Activated CD4-positive, alpha-beta T cell treated with anti-CD3 and anti-CD28 coated beads for 36 hours (primary cell): ENCODE measurements at regions not wholly inside any gene's neighbourhood (a gene's known extent, or its start where the extent isn't known, plus 50 kb on each side); places are given as distances from the start of the nearest gene placed in this dataset.
"Not testable (repeated sequence)": the region's sequence is repeated elsewhere in the genome, so short reads cannot be mapped to it uniquely, and the experiment has no call there.

Source experiments
- ATAC-seq: fragments of 200-7000 bp; cut with Tn5 transposase; one replicate; pipeline ENCODE4 v1.10.0; 2021; ENCODE audit warnings: mild to moderate bottlenecking, moderate library complexity
- CTCF ChIA-PET: fragments of 350-600 bp; sonication (Branson Sonifier 250); formaldehyde crosslinking; loops from one replicate; lab custom pipeline; 2021; ENCODE audit warnings: antibody characterized with exemption; lab: Charles Lee
- POLR2A ChIA-PET: fragments of 350-600 bp; sonication (Branson Sonifier 250); formaldehyde crosslinking; loops from one replicate; lab custom pipeline; 2021; ENCODE audit warnings: antibody characterized with exemption, inconsistent platforms; lab: Charles Lee
- DNase-seq: peaks from one replicate; pipeline ENCODE4 v3.0.0-alpha.2; 2020
- H3K27ac Mint-ChIP-seq: one replicate; pipeline ENCODE4 v1.8.0; 2021; ENCODE audit warnings: mixed read lengths
- H3K27me3 Mint-ChIP-seq: one replicate; pipeline ENCODE4 v1.8.0; 2021; ENCODE audit warnings: mixed read lengths
- H3K36me3 Mint-ChIP-seq: one replicate; pipeline ENCODE4 v1.8.0; 2021; ENCODE audit warnings: low read depth, mixed read lengths
- H3K4me1 Mint-ChIP-seq: one replicate; pipeline ENCODE4 v1.8.0; 2021; ENCODE audit warnings: mixed read lengths
- H3K4me3 Mint-ChIP-seq: one replicate; pipeline ENCODE4 v1.8.0; 2021; ENCODE audit warnings: mild to moderate bottlenecking, moderate library complexity, mixed read lengths
- H3K9me3 Mint-ChIP-seq: one replicate; pipeline ENCODE4 v1.8.0; 2021; ENCODE audit warnings: low read depth, mixed read lengths
- intact Hi-C, 2 experiments: fragments of 100-400 bp; cut with DNase I in 1 of 2; cut with micrococcal nuclease in 1 of 2; formaldehyde crosslinking; loops; one replicate each; pipeline versions ENCODE4 v1.14.2 to v1.15.1; 2022 to 2024; cut with DNase I, micrococcal nuclease

DNA sequence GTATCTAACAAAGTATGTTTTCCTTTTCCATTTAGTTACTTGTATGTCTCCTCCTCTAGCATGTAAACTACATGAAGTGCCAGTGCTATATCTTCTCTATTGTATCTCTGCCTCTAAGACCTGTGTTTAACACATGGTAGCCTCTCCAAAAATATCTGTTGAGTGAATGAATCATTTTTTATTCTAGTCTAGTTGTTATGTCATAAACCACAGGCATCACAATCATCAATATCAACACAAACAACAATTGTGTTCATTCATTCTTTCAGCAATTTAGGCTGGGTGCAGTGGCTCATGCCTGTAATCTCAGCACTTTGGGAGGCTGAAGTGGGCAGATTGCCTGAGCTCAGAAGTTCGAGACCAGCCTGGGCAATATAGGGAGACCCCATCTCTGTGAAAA lies 111.6 kb upstream of the EYA4 start:
- intact Hi-C loops: no loop called here
- Mint-ChIP-seq H3K36me3 (no peaks in the 10 kb centered on the region), H3K9me3 (no peaks in the 10 kb centered on the region), H3K27me3 (peaks cover 7% of the 10 kb centered on the region), H3K4me1 (no peaks in the 10 kb centered on the region), H3K27ac (no peak overlapping the region), H3K4me3 (no peak overlapping the region)
- POLR2A ChIA-PET: no interaction called here
- CTCF ChIA-PET: no interaction called here
- no peak for DNase-seq
- ATAC-seq: no peak

DNA sequence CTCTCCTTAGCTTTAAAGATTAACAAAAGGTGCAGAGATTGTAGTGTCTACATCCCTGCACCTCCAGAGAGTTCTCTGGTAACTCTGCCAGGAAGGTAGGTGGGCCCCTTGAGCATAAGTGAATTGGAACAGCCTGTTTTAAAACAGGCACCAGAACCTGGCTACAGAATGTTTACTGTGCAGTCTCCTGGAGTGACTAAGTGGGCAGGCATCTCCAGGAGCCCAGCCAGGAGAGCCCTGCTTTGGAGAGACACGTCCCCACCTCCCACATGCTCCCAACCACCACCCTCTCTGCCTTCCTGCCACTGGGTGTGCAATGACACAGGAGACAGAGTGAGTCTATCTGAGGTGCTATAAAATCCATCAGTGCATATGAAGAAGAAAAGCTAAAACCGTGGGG lies 110.3 kb upstream of the EYA4 start:
- ATAC-seq (no peak), DNase-seq (no peak)
- ChIA-PET POLR2A (no interaction called here), CTCF (no interaction called here)
- no peaks in the 10 kb centered on the region for H3K36me3 Mint-ChIP-seq
- no peaks in the 10 kb centered on the region for H3K9me3 Mint-ChIP-seq
- H3K27ac Mint-ChIP-seq: no peak overlapping the region
- H3K4me1 Mint-ChIP-seq: no peaks in the 10 kb centered on the region
- peaks cover 6% of the 10 kb centered on the region for H3K27me3 Mint-ChIP-seq
- intact Hi-C loops: no loop called here
- no peak overlapping the region for H3K4me3 Mint-ChIP-seq

DNA sequence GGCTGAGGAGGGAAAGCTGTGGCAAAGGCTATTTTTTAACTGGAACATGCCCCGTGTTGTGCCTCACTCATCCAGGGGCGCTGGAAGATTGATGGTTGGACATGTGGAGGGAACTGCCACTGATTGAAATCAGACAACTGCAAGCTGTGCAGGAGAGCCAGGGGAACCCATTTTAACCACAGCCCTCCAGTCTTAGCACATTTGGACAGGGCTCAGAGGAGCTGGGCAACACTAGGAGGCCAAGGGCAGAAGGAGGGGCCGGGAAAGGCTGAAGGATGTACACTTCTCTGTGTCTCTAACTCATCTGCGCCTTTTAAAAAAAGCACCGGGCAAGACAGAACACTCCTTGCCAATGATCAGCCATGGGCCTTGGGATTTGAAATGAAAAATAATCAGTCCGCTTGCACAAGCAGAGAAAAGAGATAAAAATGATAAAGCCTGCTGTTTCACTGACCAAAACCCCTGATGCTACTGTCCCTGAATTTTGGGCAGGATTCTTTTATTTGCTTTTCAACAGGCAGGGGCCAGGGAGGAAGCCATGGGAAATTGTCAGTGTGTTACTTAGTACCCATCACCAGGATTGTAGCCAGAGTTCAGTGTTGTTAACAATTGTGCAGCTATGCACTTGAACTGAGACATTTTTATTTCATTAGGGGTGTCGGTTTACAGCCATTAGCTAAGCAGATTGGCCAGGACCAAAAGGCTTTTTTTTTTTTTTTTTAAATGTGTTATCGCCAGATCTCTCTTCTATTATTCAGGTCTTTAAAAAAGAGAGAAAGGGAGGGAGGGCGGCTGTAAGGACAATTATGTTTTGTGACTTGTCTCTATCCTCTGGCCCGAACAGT lies 109.3 kb upstream of the EYA4 start:
- ChIA-PET POLR2A (no interaction called here), CTCF (no interaction called here)
- DNase-seq (no peak), ATAC-seq (no peak)
- Mint-ChIP-seq H3K4me1 (no peaks in the 10 kb centered on the region), H3K36me3 (no peaks in the 10 kb centered on the region), H3K9me3 (no peaks in the 10 kb centered on the region), H3K27me3 (peaks cover 3% of the 10 kb centered on the region), H3K27ac (no peak overlapping the region), H3K4me3 (no peak overlapping the region)
- intact Hi-C loops: no loop called here

DNA sequence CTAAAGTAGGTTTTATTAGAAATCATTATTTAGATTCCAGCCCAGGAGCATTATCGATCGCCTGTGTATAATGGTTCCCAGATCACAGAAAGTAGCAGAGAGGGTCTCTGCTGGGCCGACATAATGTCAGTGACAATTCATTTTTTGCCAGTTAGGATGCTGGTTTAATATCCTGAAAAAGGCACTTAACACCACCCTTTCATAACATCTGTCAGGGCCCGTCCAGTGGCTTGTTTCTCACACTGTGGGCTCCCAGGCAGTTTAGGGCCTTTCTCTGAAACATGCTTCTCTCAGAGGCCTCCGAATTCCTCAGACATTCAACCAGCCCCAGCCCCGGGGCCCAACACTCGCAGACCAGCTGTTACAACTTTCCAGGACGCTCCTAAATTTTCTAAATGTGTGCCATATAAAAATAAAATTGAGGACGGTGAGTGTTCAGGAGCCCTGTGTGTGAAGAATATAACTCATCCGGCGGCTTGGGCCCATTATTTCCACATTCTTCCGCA lies 108.6 kb upstream of the EYA4 start:
- Mint-ChIP-seq H3K4me1 (no peaks in the 10 kb centered on the region), H3K27me3 (peaks cover 3% of the 10 kb centered on the region), H3K27ac (no peak overlapping the region), H3K36me3 (no peaks in the 10 kb centered on the region), H3K9me3 (no peaks in the 10 kb centered on the region), H3K4me3 (no peak overlapping the region)
- POLR2A ChIA-PET: no interaction called here
- DNase-seq (no peak), ATAC-seq (no peak)
- intact Hi-C loops: no loop called here
- CTCF ChIA-PET: no interaction called here

DNA sequence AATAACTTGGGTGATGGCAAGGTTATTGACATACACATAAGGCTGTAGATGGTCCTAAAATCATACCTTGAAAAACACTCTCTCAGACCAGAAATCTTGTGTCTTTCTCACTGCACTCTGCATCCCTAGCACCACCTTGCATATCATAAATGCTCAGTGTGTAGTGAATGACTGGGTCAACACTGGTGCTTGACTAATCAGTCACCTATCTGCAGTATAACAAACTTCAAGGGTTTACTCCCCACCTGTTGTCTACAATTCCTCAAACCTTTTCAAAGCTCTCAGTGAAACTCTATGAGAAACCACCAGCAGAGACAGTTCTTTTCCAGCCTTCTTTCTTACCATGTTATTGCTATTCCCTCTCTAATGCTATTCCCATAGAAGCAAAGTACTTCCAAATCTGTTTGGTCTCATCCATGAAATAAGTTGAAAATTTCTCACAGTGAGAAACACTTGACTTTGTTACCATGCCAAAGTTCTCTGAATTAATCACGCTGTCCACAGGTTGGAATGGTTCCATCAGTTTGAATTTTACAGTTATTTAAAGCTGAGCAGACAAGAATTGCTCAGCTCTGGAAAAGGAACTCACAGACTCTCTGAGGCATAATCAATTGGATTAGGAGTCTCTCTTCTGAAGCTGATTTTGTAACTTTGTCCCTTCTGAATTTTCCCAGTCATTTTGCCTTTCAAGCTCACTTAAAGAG lies 104.8 kb upstream of the EYA4 start:
- Mint-ChIP-seq H3K9me3 (peaks cover 3% of the 10 kb centered on the region), H3K36me3 (no peaks in the 10 kb centered on the region), H3K4me1 (no peaks in the 10 kb centered on the region), H3K27me3 (peaks cover 3% of the 10 kb centered on the region), H3K4me3 (no peak overlapping the region), H3K27ac (no peak overlapping the region)
- intact Hi-C loops: no loop called here
- ChIA-PET POLR2A (no interaction called here), CTCF (no interaction called here)
- ATAC-seq (no peak), DNase-seq (no peak)

DNA sequence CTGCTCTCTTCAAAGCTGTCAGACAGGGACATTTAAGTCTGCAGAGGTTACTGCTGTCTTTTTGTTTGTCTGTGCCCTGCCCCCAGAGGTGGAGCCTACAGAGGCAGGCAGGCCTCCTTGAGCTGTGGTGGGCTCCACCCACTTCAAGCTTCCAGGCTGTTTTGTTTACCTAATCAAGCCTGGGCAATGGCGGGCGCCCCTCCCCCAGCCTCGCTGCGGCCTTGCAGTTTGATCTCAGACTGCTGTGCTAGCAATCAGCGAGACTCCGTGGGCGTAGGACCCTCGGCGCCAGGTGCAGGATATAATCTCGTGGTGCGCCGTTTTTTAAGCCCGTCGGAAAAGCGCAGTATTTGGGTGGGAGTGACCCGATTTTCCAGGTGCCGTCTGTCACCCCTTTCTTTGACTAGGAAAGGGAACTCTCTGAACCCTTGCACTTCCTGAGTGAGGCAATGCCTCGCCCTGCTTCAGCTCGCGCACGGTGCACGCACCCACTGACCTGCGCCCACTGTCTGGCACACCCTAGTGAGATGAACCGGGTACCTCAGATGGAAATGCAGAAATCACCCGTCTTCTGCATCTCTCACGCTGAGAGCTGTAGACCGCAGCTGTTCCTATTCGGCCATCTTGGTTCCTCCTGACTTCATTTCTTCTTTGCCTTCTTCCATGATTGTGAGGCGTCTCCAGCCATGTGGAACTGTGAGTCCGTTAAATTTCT lies 93.5 kb upstream of the EYA4 start:
- CTCF ChIA-PET, ATAC-seq, H3K4me3 Mint-ChIP-seq, POLR2A ChIA-PET, intact Hi-C loops, H3K27ac Mint-ChIP-seq, H3K36me3 Mint-ChIP-seq, H3K27me3 Mint-ChIP-seq, DNase-seq, H3K4me1 Mint-ChIP-seq, H3K9me3 Mint-ChIP-seq: not testable (repeated sequence)

DNA sequence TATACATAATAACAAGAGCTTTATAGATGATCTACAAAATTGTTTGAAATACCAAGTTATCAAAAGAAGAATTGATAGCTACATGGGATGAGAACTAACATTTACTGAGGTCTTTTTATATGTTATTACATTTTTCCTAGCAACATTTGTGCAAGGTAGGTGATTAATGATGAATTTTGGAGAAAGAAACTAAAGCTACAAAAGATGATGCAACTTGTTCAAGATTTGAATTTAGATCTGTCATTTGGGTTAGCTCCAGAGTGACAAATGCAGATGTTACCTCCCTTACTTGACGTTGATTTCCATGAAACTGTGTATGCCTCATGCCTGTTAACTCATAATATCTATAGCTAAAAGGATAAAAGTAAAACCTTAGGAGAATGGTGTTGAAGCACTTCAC lies 84.5 kb upstream of the EYA4 start:
- ChIA-PET CTCF (no interaction called here), POLR2A (no interaction called here)
- Mint-ChIP-seq H3K36me3 (no peaks in the 10 kb centered on the region), H3K27ac (no peak overlapping the region), H3K4me3 (no peak overlapping the region), H3K9me3 (no peaks in the 10 kb centered on the region), H3K4me1 (no peaks in the 10 kb centered on the region), H3K27me3 (no peaks in the 10 kb centered on the region)
- no peak for DNase-seq
- ATAC-seq: no peak
- intact Hi-C loops: no loop called here

DNA sequence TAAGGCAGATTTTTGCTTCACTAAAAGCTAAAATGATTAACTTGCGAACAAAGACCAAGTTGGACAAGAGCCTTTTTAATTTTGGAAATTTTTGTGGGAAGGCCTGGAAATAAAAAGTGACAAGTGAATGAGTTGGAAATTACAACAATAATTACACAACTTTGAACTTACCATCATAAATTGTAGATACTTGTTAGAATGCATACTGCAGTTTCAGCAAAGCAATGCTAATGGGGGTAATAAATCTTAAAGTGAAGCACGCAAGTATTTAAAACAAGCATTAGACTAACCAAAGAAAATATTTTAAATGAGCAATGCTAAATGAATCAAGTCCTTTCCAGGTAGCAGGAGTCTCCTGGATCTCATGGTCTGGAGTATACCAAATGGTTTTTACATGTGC lies 83.2 kb upstream of the EYA4 start:
- ChIA-PET CTCF (no interaction called here), POLR2A (no interaction called here)
- no peaks in the 10 kb centered on the region for H3K4me1 Mint-ChIP-seq
- H3K27ac Mint-ChIP-seq: no peak overlapping the region
- DNase-seq (no peak), ATAC-seq (no peak)
- intact Hi-C loops: no loop called here
- no peak overlapping the region for H3K4me3 Mint-ChIP-seq
- no peaks in the 10 kb centered on the region for H3K9me3 Mint-ChIP-seq
- no peaks in the 10 kb centered on the region for H3K36me3 Mint-ChIP-seq
- no peaks in the 10 kb centered on the region for H3K27me3 Mint-ChIP-seq

DNA sequence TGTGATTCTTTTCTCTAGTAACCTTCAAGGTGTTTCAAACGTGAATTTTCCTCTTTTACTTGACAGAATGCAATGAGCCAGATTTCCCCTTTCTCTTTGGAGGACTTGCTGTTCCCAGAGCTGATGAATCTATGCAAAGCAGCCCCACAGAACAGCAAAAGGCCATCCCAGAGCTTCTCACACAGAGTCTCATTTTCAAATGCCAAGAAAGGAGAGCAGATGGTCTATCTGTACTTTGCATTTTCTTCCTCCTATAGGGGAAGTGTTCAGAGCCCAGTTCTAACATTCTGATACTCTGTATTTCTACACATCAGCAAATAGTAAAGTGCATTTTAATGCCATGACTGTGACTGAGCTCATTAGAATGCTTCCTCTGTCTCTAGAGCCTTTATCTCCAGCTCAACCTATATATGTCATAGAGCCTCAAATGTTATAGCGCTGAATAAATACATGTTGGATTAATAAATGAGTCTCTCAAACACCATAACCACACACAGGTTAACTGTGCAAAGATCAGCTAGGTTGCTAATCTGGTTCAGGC lies 81.8 kb upstream of the EYA4 start:
- ChIA-PET POLR2A (no interaction called here), CTCF (no interaction called here)
- ATAC-seq (no peak), DNase-seq (no peak)
- Mint-ChIP-seq H3K4me1 (no peaks in the 10 kb centered on the region), H3K4me3 (no peak overlapping the region), H3K27ac (no peak overlapping the region), H3K27me3 (peaks cover 2% of the 10 kb centered on the region), H3K9me3 (no peaks in the 10 kb centered on the region), H3K36me3 (no peaks in the 10 kb centered on the region)
- intact Hi-C loops: no loop called here

DNA sequence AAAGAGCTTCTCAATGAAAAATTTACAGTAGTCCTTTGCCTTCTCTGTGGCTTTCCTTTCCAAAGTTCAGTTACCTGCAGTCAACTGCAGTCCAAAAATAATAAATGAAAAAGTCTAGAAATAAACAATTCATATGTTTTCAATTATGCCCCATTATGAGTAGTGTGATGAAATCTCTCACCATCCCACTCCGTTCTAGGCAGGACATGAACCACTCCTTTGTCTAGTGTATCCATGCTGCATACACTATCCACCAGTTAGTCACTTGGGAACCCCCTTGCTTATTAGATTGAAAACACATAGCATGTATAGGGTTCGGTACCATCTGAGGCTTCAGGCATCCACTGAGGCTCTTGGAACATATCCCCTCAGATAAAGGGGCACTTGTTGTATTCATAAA lies 80.6 kb upstream of the EYA4 start:
- ChIA-PET POLR2A (no interaction called here), CTCF (no interaction called here)
- Mint-ChIP-seq H3K9me3 (no peaks in the 10 kb centered on the region), H3K36me3 (no peaks in the 10 kb centered on the region), H3K4me1 (no peaks in the 10 kb centered on the region), H3K4me3 (no peak overlapping the region), H3K27ac (no peak overlapping the region), H3K27me3 (peaks cover 2% of the 10 kb centered on the region)
- DNase-seq (no peak), ATAC-seq (no peak)
- intact Hi-C loops: no loop called here

DNA sequence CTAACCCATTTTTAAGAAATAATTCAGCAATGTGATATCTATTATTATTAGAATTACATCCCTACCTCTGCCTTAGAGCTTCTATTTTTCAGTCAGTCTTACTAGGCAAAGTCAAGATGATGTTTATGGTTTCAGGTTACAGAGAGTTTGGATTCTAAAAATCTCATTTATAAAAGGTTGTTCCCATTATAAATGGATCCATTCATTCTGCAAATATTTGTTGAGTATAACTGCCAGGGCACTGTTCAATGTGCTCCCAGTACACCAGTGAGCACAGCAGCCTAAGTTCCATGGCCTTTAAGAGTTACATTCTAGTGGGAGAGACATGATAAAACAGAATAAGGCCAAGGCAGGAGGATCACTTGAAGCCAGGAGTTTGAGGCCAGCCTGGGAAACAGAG lies 75.9 kb upstream of the EYA4 start:
- POLR2A ChIA-PET: no interaction called here
- ATAC-seq: no peak
- no peaks in the 10 kb centered on the region for H3K4me1 Mint-ChIP-seq
- no peak overlapping the region for H3K27ac Mint-ChIP-seq
- intact Hi-C loops: no loop called here
- H3K36me3 Mint-ChIP-seq: no peaks in the 10 kb centered on the region
- CTCF ChIA-PET: interaction anchor here (1.1 kb wide), 1 partner anchor 377 kb away, joined by 3 read pairs; no protein-coding TSS in a partner anchor
- no peaks in the 10 kb centered on the region for H3K9me3 Mint-ChIP-seq
- H3K27me3 Mint-ChIP-seq: peaks cover 2% of the 10 kb centered on the region
- H3K4me3 Mint-ChIP-seq: no peak overlapping the region
- no peak for DNase-seq
